Astrocyte (in vitro differentiated cells and primary cell): ENCODE measurements at regions not wholly inside any gene's neighbourhood (a gene's known extent, or its start where the extent isn't known, plus 50 kb on each side); places are given as distances from the start of the nearest gene placed in this dataset.

Source experiments
- EZH2 ChIP-seq: IDR thresholded peaks from 2 replicates; pipeline ENCODE4 v1.6.1; 2012; ENCODE audit warnings: mild to moderate bottlenecking, low read length, inconsistent platforms; ENCODE audit not compliant: insufficient read depth
- TF ChIP-seq, protein P1 (sequence below): IDR thresholded peaks from 2 replicates; pipeline ENCODE4 v1.5.1; 2011; ENCODE audit warnings: low read depth, mild to moderate bottlenecking, inconsistent platforms, low read length, moderate library complexity; ENCODE audit not compliant: insufficient read depth

DNA sequence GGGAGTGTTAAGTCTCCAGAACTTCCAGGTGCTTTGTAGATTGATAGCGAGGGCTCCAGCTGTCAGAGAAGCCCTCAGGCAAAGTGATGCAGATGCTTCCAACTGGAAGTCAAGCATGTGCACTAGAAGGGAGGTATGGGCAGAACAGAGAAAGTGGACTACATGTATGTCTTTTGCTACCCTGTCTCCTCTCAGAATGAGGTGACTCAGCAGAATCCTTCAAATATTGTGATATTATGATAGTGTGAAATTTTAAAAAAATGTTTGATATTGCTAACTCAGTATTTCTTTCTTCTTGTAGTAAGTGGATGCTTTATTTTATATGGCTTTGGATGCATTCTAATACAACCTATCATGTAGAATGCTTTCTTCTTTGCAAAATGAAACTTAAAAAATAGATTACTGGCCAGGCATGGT is 138.9 kb upstream of the SVIL start:
- TF ChIP-seq, protein P1, sequence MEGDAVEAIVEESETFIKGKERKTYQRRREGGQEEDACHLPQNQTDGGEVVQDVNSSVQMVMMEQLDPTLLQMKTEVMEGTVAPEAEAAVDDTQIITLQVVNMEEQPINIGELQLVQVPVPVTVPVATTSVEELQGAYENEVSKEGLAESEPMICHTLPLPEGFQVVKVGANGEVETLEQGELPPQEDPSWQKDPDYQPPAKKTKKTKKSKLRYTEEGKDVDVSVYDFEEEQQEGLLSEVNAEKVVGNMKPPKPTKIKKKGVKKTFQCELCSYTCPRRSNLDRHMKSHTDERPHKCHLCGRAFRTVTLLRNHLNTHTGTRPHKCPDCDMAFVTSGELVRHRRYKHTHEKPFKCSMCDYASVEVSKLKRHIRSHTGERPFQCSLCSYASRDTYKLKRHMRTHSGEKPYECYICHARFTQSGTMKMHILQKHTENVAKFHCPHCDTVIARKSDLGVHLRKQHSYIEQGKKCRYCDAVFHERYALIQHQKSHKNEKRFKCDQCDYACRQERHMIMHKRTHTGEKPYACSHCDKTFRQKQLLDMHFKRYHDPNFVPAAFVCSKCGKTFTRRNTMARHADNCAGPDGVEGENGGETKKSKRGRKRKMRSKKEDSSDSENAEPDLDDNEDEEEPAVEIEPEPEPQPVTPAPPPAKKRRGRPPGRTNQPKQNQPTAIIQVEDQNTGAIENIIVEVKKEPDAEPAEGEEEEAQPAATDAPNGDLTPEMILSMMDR: no peak
- TF ChIP-seq EZH2: no peak
